ENCODE measurements at regions not wholly inside any gene's neighbourhood (a gene's known extent, or its start where the extent isn't known, plus 50 kb on each side); places are given as distances from the start of the nearest gene placed in this dataset.

GRCh38 chr4:18630218-18631110 lies 608.9 kb upstream of the LCORL start:
- H3K27ac ChIP-seq, result no peak overlapping the region
- no peak for TF ChIP-seq CTCF (conservative IDR thresholded peaks at IDR 0.05; ENCODE audit: low read depth)
- CTCF ChIA-PET, result no interaction called here
- POLR2A ChIA-PET (ENCODE audit: low non-redundant PET), result no interaction called here
- DNase-seq (ENCODE audit: low spot score), result no peak

- no peak for TF ChIP-seq CTCF (conservative IDR thresholded peaks at IDR 0.05; ENCODE audit: low read depth)
- H3K27ac ChIP-seq, result no peak overlapping the region
- ChIA-PET CTCF (no interaction called here), POLR2A (ENCODE audit: low non-redundant PET) (no interaction called here)
- no peak for DNase-seq (ENCODE audit: low spot score)
Observed at GRCh38 chr4:18627447-18628005, 606.0 kb upstream of the LCORL start.

- H3K27ac ChIP-seq, result no peak overlapping the region
- ChIA-PET CTCF (no interaction called here), POLR2A (ENCODE audit: low non-redundant PET) (no interaction called here)
- TF ChIP-seq CTCF (conservative IDR thresholded peaks at IDR 0.05; ENCODE audit: low read depth), result no peak
- DNase-seq (ENCODE audit: low spot score), result no peak
Observed at GRCh38 chr4:18626996-18627395, 605.4 kb upstream of the LCORL start.

- no peak overlapping the region for H3K27ac ChIP-seq
- POLR2A ChIA-PET (ENCODE audit: low non-redundant PET), result no interaction called here
- no peak for DNase-seq (ENCODE audit: low spot score)
- TF ChIP-seq CTCF (conservative IDR thresholded peaks at IDR 0.05; ENCODE audit: low read depth), result no peak
- CTCF ChIA-PET, result no interaction called here
Observed at GRCh38 chr4:18626366-18626765, 604.8 kb upstream of the LCORL start.

GRCh38 chr4:18621186-18621585 lies 599.6 kb upstream of the LCORL start:
- POLR2A ChIA-PET (ENCODE audit: low non-redundant PET), result no interaction called here
- TF ChIP-seq CTCF (conservative IDR thresholded peaks at IDR 0.05; ENCODE audit: low read depth), result no peak
- no peak overlapping the region for H3K27ac ChIP-seq
- DNase-seq (ENCODE audit: low spot score), result no peak
- CTCF ChIA-PET, result no interaction called here

- ChIA-PET POLR2A (ENCODE audit: low non-redundant PET) (no interaction called here), CTCF (no interaction called here)
- no peak for DNase-seq (ENCODE audit: low spot score)
- TF ChIP-seq CTCF (conservative IDR thresholded peaks at IDR 0.05; ENCODE audit: low read depth), result no peak
- H3K27ac ChIP-seq, result no peak overlapping the region
Observed at GRCh38 chr4:18616720-18617119, 595.2 kb upstream of the LCORL start.
